HG03378 (cell line): ENCODE measurements at regions not wholly inside any gene's neighbourhood (a gene's known extent, or its start where the extent isn't known, plus 50 kb on each side); places are given as distances from the start of the nearest gene placed in this dataset.
"Not testable (repeated sequence)": the region's sequence is repeated elsewhere in the genome, so short reads cannot be mapped to it uniquely, and the experiment has no call there.

Experiments used
- ATAC-seq: cut with Tn5 transposase; IDR thresholded peaks from one replicate; pipeline ENCODE4 v1.9.1; 2021; ENCODE audit warnings: mild to moderate bottlenecking, moderate library complexity; ENCODE audit not compliant: unreplicated experiment

GRCh38 chr6:6724539-6725467 lies 136.3 kb downstream of the LY86 start:
- ATAC-seq, result no peak

DNA sequence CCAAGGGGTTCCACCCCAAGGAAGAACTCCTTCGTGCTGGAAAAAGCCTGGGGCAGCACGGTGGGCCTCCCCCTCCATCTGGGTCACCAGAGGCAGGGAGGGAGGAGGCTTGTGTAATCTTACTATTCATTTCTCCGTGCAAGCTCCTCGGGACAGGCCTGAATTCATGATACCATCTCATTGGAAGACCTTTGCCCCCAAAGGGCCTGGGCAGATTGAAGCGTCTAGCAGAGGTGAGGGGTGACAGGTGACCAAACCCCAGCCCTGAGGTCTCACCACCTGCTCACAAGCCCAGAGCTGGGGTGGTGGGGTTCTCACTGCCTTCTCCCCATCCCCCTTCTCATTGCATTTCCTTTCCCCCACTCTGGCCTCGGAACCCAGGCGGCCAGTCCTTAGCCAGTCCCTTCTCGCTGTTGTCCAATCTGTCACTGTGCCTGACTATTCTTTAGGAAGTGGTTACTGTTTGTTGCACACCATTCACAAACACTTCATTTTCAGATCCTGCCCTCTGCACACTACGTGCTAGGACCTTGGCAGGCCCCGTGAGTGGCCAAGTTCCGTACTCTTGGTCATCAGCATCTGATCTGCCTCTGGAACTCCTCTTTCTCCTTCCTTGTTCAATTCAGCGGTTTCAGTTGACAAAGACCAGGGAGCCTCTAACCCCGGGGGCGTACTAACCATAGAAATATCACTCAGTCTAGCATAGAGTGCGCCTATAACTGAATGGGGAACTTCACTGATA lies 137.1 kb downstream of the LY86 start:
- ATAC-seq, result no peak

DNA sequence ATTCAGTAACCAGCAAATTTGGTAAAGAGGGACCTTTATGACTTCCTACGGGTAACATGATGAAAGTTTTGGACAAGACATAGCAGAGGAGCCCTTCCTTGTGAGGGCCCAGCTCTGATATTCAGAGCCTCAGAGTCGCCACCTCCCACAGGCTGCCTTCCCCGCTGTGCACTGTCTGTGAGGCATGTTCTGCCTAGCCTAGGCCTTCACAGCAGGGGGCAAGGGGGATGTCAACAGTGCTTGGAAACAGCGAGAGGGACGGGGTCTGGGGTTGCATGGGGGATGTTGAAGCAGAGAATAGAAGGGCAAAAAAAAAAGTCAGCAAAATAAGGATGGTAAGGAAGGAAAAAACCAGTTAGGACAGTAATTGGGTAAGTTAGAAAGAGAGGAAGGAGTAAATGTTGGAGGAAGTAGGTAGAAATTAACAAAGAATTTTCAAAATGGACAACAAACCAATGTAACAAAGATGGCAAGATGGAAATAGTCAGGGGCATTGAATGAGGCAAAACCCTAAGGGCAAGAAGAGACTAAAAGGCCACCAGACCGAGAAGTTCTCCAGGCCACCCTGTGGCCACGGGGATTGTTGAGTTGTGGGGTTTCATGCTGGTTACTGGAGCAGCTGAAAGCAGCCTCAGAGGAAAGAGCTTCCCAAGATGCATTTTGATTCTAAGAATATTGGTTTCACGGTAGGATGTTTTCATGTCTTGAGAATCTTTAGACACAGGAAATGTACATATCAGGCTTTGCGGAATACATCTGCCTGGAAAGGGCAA lies 139.8 kb downstream of the LY86 start:
- ATAC-seq, result no peak

DNA sequence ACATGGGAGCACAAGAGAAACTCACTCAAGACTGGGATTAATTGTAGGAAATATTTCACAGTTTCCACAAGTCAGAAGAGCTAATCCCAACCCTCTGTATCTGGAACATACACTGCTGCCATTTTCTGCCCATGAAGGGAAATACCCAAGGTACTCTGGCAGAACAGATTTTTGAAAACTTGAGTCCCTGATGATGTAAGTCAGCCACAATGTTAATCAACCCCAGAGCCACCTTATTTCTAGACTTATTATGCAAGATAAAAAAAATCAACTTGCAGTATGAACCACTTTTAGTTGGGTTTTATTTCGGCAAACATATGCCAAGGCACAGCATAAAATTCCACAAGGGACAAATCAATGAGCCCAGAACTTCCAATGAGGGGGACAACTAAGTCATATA lies 141.5 kb downstream of the LY86 start:
- ATAC-seq, result no peak

GRCh38 chr6:6730831-6731230 lies 142.3 kb downstream of the LY86 start:
- ATAC-seq, result no peak

DNA sequence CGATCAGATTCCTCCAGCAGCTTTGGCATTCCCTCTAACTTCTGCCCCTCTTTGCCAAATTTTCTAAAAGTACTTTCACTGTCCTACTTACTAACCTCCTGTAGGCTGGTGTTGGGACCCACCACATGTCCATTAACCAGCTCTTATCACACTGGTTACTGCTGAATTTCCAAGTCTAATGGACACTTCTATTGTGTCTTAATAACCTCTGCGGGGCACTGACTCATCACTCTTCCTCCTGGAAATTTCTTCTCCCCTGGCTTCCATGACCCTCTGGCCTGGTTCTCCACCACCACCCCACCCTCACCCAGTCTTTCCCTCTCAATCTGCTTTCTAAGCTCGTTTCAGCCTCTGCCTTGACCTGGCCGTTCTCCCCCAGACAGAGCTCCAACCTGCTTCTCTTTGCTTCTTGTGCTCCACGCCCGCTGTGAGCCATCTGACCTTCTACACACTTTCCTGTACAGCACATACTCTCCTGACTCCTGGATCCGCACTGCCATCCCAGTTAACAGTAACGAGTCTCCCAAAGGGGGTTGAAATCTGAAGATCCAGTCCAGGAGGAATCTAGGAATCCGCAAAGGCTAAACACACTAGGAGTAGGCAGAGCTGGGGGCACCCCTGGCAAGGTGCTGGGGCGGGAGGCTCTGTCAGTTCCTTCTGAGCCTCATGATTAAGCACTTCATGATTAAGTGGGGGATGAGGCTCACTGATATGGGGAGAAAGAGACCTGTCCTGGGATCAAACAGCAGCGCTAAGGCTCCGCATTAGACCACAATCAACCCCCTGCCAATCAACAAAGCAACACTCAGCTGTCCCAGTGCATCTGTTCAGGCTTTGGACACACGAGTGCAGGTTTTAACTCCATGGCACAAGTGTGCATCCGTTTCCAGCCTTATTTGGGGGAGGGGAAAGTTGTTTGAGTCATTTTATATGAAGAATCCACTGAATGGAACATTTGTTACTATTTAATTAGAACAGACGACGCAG lies 146.3 kb downstream of the LY86 start:
- no peak for ATAC-seq

- ATAC-seq, result no peak
Measured at GRCh38 chr6:6736791-6737654, 148.5 kb downstream of the LY86 start.

DNA sequence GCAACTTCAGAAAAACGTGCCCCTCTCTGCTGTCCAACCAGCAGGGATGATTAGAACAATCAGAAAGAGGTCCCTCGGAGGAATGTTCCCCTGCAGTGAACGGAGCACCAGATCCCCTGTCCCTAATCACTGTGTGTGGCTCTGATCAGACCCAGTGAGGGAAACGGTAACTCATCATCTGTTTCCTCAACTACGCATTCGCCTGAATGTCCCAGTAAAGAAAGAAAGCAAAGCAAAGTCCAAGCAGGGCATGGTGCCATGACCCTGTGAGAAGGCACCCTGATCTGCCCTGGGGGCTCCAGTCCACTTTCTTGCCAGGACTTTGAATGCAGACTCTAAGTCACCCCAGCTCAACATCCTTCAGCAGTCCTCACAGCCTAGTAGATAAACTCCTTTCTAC lies 149.2 kb downstream of the LY86 start:
- ATAC-seq, result no peak

DNA sequence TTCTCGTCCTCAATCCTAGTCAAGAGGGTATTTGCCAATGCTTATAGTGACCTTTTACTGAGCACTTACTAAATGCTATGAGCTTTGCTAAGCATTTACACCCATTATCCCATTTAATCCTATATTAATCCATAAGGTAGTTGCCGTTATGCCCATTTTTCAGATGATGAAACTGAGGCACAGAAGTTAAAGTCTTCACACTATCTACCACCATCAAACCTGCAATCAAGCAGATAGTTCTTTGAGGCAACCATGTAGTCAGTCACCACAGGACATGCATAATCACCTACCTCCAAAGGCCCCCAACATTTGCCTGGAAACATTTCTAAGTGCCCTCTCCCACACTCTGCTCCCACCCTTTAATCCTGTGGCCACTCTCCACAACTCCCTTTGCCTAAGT lies 149.6 kb downstream of the LY86 start:
- no peak for ATAC-seq

- ATAC-seq, result no peak
Measured at GRCh38 chr6:6738922-6739716, 150.6 kb downstream of the LY86 start.

GRCh38 chr6:6740595-6740994 lies 152.1 kb downstream of the LY86 start:
- no peak for ATAC-seq

DNA sequence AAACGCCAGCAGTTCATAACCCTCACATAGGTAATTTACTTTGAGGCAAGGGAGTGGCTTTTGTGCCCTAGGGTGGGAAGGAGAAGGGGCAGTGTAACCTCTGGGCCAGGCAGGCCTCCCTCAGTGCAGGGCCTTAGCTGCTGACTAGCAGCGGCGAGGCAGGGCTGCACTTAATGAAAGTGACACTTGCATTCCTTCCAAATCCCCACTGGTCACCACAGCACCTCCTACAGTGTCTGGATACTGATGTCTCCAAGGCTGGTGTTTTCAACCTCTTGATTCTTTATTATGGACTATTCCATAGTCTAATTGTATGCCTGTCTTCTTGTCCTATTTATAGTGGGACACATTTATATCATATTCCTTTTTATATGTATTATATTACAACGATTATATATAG lies 152.7 kb downstream of the LY86 start:
- no peak for ATAC-seq

GRCh38 chr6:6742535-6742934 lies 154.0 kb downstream of the LY86 start:
- no peak for ATAC-seq

- no peak for ATAC-seq
Measured at GRCh38 chr6:6744551-6744950, 156.0 kb downstream of the LY86 start.

GRCh38 chr6:6745637-6746332 lies 157.3 kb downstream of the LY86 start:
- ATAC-seq, result not testable (repeated sequence)

GRCh38 chr6:6746333-6746969 lies 157.9 kb downstream of the LY86 start:
- no peak for ATAC-seq

DNA sequence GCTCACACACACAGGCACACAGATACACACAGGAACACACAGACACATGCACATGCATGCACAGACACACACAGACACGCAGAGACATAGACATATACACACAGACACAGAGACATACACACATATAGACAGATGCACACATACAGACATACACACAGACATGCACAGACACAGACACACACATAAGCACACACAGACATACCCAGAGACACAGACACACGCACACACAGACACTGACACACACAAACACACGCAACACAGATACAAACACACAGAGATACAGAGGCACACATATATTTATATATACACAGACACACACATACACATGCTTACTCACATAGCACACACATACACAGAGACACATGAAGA lies 158.4 kb downstream of the LY86 start:
- ATAC-seq, result no peak
